GM19468 (cell line): ENCODE measurements at regions not wholly inside any gene's neighbourhood (a gene's known extent, or its start where the extent isn't known, plus 50 kb on each side); places are given as distances from the start of the nearest gene placed in this dataset.

ENCODE experiments used
- ATAC-seq: cut with Tn5 transposase; IDR thresholded peaks from one replicate; pipeline ENCODE4 v1.9.1; 2021; ENCODE audit warnings: mild to moderate bottlenecking, moderate library complexity, moderate number of reproducible peaks; ENCODE audit not compliant: unreplicated experiment; ENCODE audit errors: extremely low read depth

GRCh38 chr15:97045666-97046421 is 715.3 kb downstream of the NR2F2 start:
- no peak for ATAC-seq

- no peak for ATAC-seq
Measured at GRCh38 chr15:97052513-97052912, 722.0 kb downstream of the NR2F2 start.

- ATAC-seq, result no peak
Measured at GRCh38 chr15:97053635-97054034, 723.1 kb downstream of the NR2F2 start.

GRCh38 chr15:97057503-97057902 is 727.0 kb downstream of the NR2F2 start:
- ATAC-seq, result no peak

GRCh38 chr15:97059281-97059680 is 728.8 kb downstream of the NR2F2 start:
- ATAC-seq, result no peak

- no peak for ATAC-seq
Measured at GRCh38 chr15:97061392-97061791, 730.9 kb downstream of the NR2F2 start.

GRCh38 chr15:97071668-97072067 is 741.2 kb downstream of the NR2F2 start:
- no peak for ATAC-seq

- no peak for ATAC-seq
Measured at GRCh38 chr15:97072545-97072944, 742.0 kb downstream of the NR2F2 start.

GRCh38 chr15:97076011-97076410 is 745.5 kb downstream of the NR2F2 start:
- ATAC-seq, result no peak

GRCh38 chr15:97077975-97078374 is 747.5 kb downstream of the NR2F2 start:
- no peak for ATAC-seq

- no peak for ATAC-seq
Measured at GRCh38 chr15:97078591-97078990, 748.1 kb downstream of the NR2F2 start.

- no peak for ATAC-seq
Measured at GRCh38 chr15:97081666-97082226, 751.2 kb downstream of the NR2F2 start.

GRCh38 chr15:97082830-97083229 is 752.3 kb downstream of the NR2F2 start:
- ATAC-seq, result no peak

- ATAC-seq, result no peak
Measured at GRCh38 chr15:97084650-97085049, 754.1 kb downstream of the NR2F2 start.

GRCh38 chr15:97085731-97086130 is 755.2 kb downstream of the NR2F2 start:
- ATAC-seq, result no peak

- no peak for ATAC-seq
Measured at GRCh38 chr15:97087006-97087741, 756.7 kb downstream of the NR2F2 start.

- no peak for ATAC-seq
Measured at GRCh38 chr15:97091093-97091492, 760.6 kb downstream of the NR2F2 start.

- ATAC-seq, result no peak
Measured at GRCh38 chr15:97092656-97093055, 762.2 kb downstream of the NR2F2 start.

- ATAC-seq, result no peak
Measured at GRCh38 chr15:97096303-97096835, 765.9 kb downstream of the NR2F2 start.

GRCh38 chr15:97099040-97099439 is 768.5 kb downstream of the NR2F2 start:
- no peak for ATAC-seq

GRCh38 chr15:97101572-97101971 is 771.1 kb downstream of the NR2F2 start:
- ATAC-seq, result no peak
